Activated CD4-positive, alpha-beta T cell treated with anti-CD3 and anti-CD28 coated beads for 36 hours (primary cell): ENCODE measurements at regions not wholly inside any gene's neighbourhood (a gene's known extent, or its start where the extent isn't known, plus 50 kb on each side); places are given as distances from the start of the nearest gene placed in this dataset.

Source experiments
- ATAC-seq: fragments of 200-7000 bp; cut with Tn5 transposase; one replicate; pipeline ENCODE4 v1.10.0; 2021; ENCODE audit warnings: mild to moderate bottlenecking, moderate library complexity
- CTCF ChIA-PET: fragments of 350-600 bp; sonication (Branson Sonifier 250); formaldehyde crosslinking; loops from one replicate; lab custom pipeline; 2021; ENCODE audit warnings: antibody characterized with exemption; lab: Charles Lee
- POLR2A ChIA-PET: fragments of 350-600 bp; sonication (Branson Sonifier 250); formaldehyde crosslinking; loops from one replicate; lab custom pipeline; 2021; ENCODE audit warnings: antibody characterized with exemption, inconsistent platforms; lab: Charles Lee
- DNase-seq: peaks from one replicate; pipeline ENCODE4 v3.0.0-alpha.2; 2020
- H3K27ac Mint-ChIP-seq: one replicate; pipeline ENCODE4 v1.8.0; 2021; ENCODE audit warnings: mixed read lengths
- H3K27me3 Mint-ChIP-seq: one replicate; pipeline ENCODE4 v1.8.0; 2021; ENCODE audit warnings: mixed read lengths
- H3K36me3 Mint-ChIP-seq: one replicate; pipeline ENCODE4 v1.8.0; 2021; ENCODE audit warnings: low read depth, mixed read lengths
- H3K4me1 Mint-ChIP-seq: one replicate; pipeline ENCODE4 v1.8.0; 2021; ENCODE audit warnings: mixed read lengths
- H3K4me3 Mint-ChIP-seq: one replicate; pipeline ENCODE4 v1.8.0; 2021; ENCODE audit warnings: mild to moderate bottlenecking, moderate library complexity, mixed read lengths
- H3K9me3 Mint-ChIP-seq: one replicate; pipeline ENCODE4 v1.8.0; 2021; ENCODE audit warnings: low read depth, mixed read lengths
- intact Hi-C, 2 experiments: fragments of 100-400 bp; cut with DNase I in 1 of 2; cut with micrococcal nuclease in 1 of 2; formaldehyde crosslinking; loops; one replicate each; pipeline versions ENCODE4 v1.14.2 to v1.15.1; 2022 to 2024; cut with DNase I, micrococcal nuclease

DNA sequence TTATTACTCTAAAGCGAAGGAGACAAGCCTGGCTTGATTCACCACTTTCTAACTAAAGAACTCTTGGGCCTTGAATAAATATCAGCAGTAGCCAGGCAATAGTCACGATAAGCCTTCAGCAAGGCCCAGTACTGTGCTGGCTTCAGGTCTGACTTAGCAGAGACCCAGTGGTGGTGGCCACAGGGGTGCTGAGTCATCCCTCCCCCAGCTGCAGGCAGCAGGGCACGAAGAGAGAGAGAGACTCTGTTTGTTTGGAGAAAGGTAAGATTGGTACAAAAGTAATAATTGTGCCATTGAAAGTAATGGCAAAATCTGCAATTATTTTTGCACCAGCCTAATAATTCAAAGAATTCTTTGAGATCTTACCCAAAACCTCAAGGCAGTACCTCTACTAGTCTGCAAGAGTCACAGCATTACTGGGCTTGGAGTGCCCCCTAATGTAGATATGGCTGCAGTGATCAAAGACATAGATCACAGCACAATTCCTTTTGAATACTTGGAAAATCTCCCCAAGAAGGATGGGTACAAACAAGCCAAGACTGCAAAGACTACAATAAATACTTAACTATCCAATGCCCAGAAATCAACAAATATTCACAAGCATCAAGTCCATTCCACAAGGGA lies 159.5 kb upstream of the USP38 start:
- no peak overlapping the region for H3K4me3 Mint-ChIP-seq
- H3K36me3 Mint-ChIP-seq: no peaks in the 10 kb centered on the region
- no peaks in the 10 kb centered on the region for H3K4me1 Mint-ChIP-seq
- H3K27ac Mint-ChIP-seq: no peak overlapping the region
- DNase-seq (no peak), ATAC-seq (no peak)
- peaks cover 16% of the 10 kb centered on the region for H3K27me3 Mint-ChIP-seq
- peaks cover 9% of the 10 kb centered on the region for H3K9me3 Mint-ChIP-seq
- ChIA-PET POLR2A (no interaction called here), CTCF (interaction anchor here (1.5 kb wide), 1 partner anchor 19 kb away, joined by 3 read pairs; no protein-coding TSS in a partner anchor)
- intact Hi-C loops: no loop called here

DNA sequence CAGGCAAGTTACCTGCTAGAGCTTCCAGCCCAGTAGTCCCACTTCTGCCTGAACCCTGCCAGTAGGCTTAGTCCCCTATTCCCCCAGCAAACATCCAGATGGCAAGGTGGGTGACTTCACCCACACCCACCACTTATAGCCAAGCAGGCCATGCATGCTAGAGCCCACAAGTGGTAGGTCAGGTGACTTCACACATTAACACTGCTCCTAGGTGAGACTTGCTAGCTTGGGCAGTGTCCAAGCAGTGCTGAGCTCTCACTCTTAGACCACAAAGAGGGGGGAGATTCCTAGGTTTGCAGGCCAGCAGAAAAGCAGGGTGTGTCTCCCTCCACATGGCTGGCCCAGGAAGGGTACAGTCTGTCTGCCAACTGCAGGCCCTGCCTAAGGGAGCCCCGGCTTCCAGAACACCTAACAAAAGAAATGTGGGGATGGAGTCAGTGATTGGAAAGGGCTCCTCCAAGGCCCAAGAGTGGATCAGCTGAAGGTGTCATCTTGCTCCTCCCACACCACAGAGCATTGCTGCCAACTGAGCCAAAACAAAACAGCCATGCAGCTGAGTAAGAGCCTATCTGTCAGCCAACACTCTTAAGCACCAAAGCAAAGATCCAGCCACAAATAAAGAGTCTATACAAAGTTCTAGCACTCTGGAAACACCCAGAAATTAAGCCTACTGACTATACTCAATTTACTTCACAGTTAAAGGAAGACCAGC lies 158.1 kb upstream of the USP38 start:
- H3K36me3 Mint-ChIP-seq: no peaks in the 10 kb centered on the region
- H3K4me3 Mint-ChIP-seq: no peak overlapping the region
- H3K27me3 Mint-ChIP-seq: peaks cover 19% of the 10 kb centered on the region
- CTCF ChIA-PET: interaction anchor here (0.6 to 0.7 kb wide), 2 partner anchors 1043 to 1403 kb away, joined by 3 to 4 read pairs; no protein-coding TSS in a partner anchor
- peaks cover 9% of the 10 kb centered on the region for H3K9me3 Mint-ChIP-seq
- POLR2A ChIA-PET: no interaction called here
- H3K27ac Mint-ChIP-seq: no peak overlapping the region
- no peak for DNase-seq
- H3K4me1 Mint-ChIP-seq: no peaks in the 10 kb centered on the region
- intact Hi-C loops: no loop called here
- ATAC-seq: no peak

DNA sequence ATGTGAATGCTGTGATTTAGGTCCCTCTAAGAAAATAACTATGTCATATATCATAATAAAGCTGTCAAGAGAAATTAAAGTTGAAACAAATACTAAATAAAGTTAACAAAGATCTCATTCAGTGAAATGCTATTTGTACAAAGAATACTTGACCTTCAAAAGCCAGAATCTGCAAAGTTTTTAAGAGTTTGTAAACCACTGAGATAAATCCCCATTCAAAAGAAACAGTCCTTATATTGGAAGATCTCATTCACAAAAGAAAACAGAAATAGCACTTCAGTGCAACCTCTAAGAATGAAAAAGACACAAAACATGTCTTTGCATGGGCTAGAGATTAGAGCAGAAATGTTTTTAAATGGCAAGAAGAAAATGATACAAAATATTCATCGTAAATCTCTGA lies 149.1 kb upstream of the USP38 start:
- POLR2A ChIA-PET: no interaction called here
- no peaks in the 10 kb centered on the region for H3K36me3 Mint-ChIP-seq
- H3K27me3 Mint-ChIP-seq: peaks cover 8% of the 10 kb centered on the region
- DNase-seq (no peak), ATAC-seq (no peak)
- H3K9me3 Mint-ChIP-seq: no peaks in the 10 kb centered on the region
- H3K4me3 Mint-ChIP-seq: no peak overlapping the region
- intact Hi-C loops: no loop called here
- no peaks in the 10 kb centered on the region for H3K4me1 Mint-ChIP-seq
- H3K27ac Mint-ChIP-seq: no peak overlapping the region
- CTCF ChIA-PET: no interaction called here

DNA sequence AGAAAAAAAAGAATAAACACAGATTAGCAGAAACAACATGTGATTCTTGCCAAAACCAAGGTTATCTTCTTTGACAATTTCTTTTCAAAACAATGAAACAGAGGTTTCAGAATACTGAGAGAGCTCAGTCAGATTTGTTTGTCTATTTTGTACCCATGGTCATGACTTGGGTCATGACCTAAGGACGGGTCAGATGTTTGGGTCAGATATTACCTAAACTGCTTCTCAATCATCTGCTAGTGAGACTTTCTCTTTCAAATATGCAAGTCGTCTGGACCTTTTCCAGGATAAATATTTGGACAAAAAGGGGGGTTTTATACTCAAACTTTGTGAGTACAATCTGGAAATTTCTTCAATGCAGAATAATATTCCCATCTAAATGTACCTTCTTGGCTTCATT lies 148.3 kb upstream of the USP38 start:
- ChIA-PET POLR2A (no interaction called here), CTCF (interaction anchor here (0.7 kb wide), 1 partner anchor 100 kb away, joined by 5 read pairs; no protein-coding TSS in a partner anchor)
- intact Hi-C loops: no loop called here
- H3K36me3 Mint-ChIP-seq: no peaks in the 10 kb centered on the region
- ATAC-seq (no peak), DNase-seq (no peak)
- H3K27ac Mint-ChIP-seq: no peak overlapping the region
- no peak overlapping the region for H3K4me3 Mint-ChIP-seq
- no peaks in the 10 kb centered on the region for H3K4me1 Mint-ChIP-seq
- peaks cover 6% of the 10 kb centered on the region for H3K27me3 Mint-ChIP-seq
- no peaks in the 10 kb centered on the region for H3K9me3 Mint-ChIP-seq

GRCh38 chr4:143046454-143046853 lies 138.3 kb upstream of the USP38 start:
- Mint-ChIP-seq H3K27me3 (no peaks in the 10 kb centered on the region), H3K27ac (no peak overlapping the region), H3K4me3 (no peak overlapping the region), H3K9me3 (no peaks in the 10 kb centered on the region), H3K4me1 (no peaks in the 10 kb centered on the region), H3K36me3 (no peaks in the 10 kb centered on the region)
- CTCF ChIA-PET: no interaction called here
- intact Hi-C loops: no loop called here
- no peak for ATAC-seq
- POLR2A ChIA-PET: no interaction called here
- no peak for DNase-seq

DNA sequence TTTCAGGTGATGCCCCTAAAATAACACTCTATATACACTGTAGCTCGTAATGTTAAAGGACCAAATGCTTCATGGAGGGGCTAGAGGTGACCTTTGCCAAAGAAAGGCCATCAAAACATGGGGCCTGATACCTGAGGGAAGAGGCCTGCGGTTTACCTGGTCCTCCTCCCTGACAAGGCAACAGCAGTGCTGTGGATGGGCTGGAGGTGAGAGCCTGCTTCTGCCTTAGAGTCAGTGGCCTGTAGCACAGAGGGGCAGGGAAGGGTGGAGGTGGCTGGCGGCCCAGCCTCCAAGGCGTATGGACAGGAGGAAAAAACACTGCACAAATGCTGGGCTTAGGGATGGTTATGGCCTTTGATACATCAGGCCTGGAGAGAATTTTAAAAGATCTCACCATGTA lies 137.8 kb upstream of the USP38 start:
- Mint-ChIP-seq H3K4me1 (no peaks in the 10 kb centered on the region), H3K4me3 (no peak overlapping the region), H3K36me3 (no peaks in the 10 kb centered on the region), H3K27me3 (no peaks in the 10 kb centered on the region), H3K27ac (no peak overlapping the region), H3K9me3 (no peaks in the 10 kb centered on the region)
- POLR2A ChIA-PET: no interaction called here
- intact Hi-C loops: no loop called here
- no peak for ATAC-seq
- DNase-seq: no peak
- CTCF ChIA-PET: no interaction called here

GRCh38 chr4:143054971-143055370 lies 129.7 kb upstream of the USP38 start:
- H3K27ac Mint-ChIP-seq: no peak overlapping the region
- CTCF ChIA-PET: no interaction called here
- H3K36me3 Mint-ChIP-seq: no peaks in the 10 kb centered on the region
- H3K4me1 Mint-ChIP-seq: no peaks in the 10 kb centered on the region
- DNase-seq (no peak), ATAC-seq (no peak)
- POLR2A ChIA-PET: no interaction called here
- no peak overlapping the region for H3K4me3 Mint-ChIP-seq
- intact Hi-C loops: no loop called here
- no peaks in the 10 kb centered on the region for H3K27me3 Mint-ChIP-seq
- no peaks in the 10 kb centered on the region for H3K9me3 Mint-ChIP-seq

- DNase-seq: no peak
- CTCF ChIA-PET: interaction anchor here (0.6 kb wide), 1 partner anchor 1633 kb away, joined by 3 read pairs; no protein-coding TSS in a partner anchor
- no peaks in the 10 kb centered on the region for H3K4me1 Mint-ChIP-seq
- no peak overlapping the region for H3K27ac Mint-ChIP-seq
- no peak overlapping the region for H3K4me3 Mint-ChIP-seq
- intact Hi-C loops: no loop called here
- H3K27me3 Mint-ChIP-seq: no peaks in the 10 kb centered on the region
- no peak for ATAC-seq
- H3K9me3 Mint-ChIP-seq: no peaks in the 10 kb centered on the region
- POLR2A ChIA-PET: no interaction called here
- no peaks in the 10 kb centered on the region for H3K36me3 Mint-ChIP-seq
Observed at GRCh38 chr4:143055997-143056396, 128.7 kb upstream of the USP38 start.

DNA sequence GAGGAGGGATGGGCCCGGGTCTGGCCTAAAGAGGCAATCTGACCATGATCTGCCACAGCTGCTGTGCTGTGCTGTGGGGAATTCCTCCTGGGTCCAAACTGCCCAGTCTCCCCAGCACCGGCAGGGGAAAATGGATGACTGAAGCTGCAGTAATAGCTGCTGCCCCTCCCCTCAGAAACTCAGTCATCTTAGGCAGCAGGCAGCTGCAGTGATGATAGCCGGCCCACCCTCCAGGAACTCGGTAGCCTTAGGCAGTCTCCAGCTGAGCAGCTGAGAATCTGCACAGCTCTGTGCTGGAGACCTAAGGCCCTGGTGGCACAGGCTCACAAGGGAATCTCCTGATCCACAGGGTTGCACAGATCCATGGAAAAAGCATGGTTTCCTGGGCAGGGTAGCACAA lies 113.4 kb upstream of the USP38 start:
- Mint-ChIP-seq H3K36me3 (no peaks in the 10 kb centered on the region), H3K27ac (no peak overlapping the region), H3K27me3 (peaks cover 2% of the 10 kb centered on the region), H3K4me1 (no peaks in the 10 kb centered on the region), H3K4me3 (no peak overlapping the region), H3K9me3 (peaks cover 13% of the 10 kb centered on the region)
- POLR2A ChIA-PET: no interaction called here
- intact Hi-C loops: no loop called here
- no peak for DNase-seq
- CTCF ChIA-PET: interaction anchor here (1.4 kb wide), 1 partner anchor 10 kb away, joined by 4 read pairs; no protein-coding TSS in a partner anchor
- ATAC-seq: no peak

GRCh38 chr4:143076723-143077122 lies 108.0 kb upstream of the USP38 start:
- POLR2A ChIA-PET: no interaction called here
- no peak overlapping the region for H3K4me3 Mint-ChIP-seq
- H3K27ac Mint-ChIP-seq: no peak overlapping the region
- DNase-seq (no peak), ATAC-seq (no peak)
- H3K36me3 Mint-ChIP-seq: no peaks in the 10 kb centered on the region
- peaks cover 4% of the 10 kb centered on the region for H3K27me3 Mint-ChIP-seq
- CTCF ChIA-PET: no interaction called here
- no peaks in the 10 kb centered on the region for H3K4me1 Mint-ChIP-seq
- H3K9me3 Mint-ChIP-seq: peaks cover 2% of the 10 kb centered on the region
- intact Hi-C loops: no loop called here

GRCh38 chr4:143082701-143083100 lies 102.0 kb upstream of the USP38 start:
- no peak for ATAC-seq
- ChIA-PET POLR2A (no interaction called here), CTCF (interaction anchor here (0.7 kb wide), 1 partner anchor 319 kb away, joined by 3 read pairs; no protein-coding TSS in a partner anchor)
- Mint-ChIP-seq H3K36me3 (no peaks in the 10 kb centered on the region), H3K4me1 (no peaks in the 10 kb centered on the region), H3K27ac (no peak overlapping the region), H3K27me3 (peaks cover 4% of the 10 kb centered on the region), H3K9me3 (no peaks in the 10 kb centered on the region), H3K4me3 (no peak overlapping the region)
- intact Hi-C loops: no loop called here
- no peak for DNase-seq
